IPS DF 4.7 (cell line): ENCODE measurements at regions not wholly inside any gene's neighbourhood (a gene's known extent, or its start where the extent isn't known, plus 50 kb on each side); places are given as distances from the start of the nearest gene placed in this dataset.
"Not testable (repeated sequence)": the region's sequence is repeated elsewhere in the genome, so short reads cannot be mapped to it uniquely, and the experiment has no call there.

Source experiments
- DNase-seq: peaks from one replicate; pipeline ENCODE4 v3.0.0-alpha.2; 2013; ENCODE audit warnings: low spot score; ENCODE audit errors: extremely low read depth

DNA sequence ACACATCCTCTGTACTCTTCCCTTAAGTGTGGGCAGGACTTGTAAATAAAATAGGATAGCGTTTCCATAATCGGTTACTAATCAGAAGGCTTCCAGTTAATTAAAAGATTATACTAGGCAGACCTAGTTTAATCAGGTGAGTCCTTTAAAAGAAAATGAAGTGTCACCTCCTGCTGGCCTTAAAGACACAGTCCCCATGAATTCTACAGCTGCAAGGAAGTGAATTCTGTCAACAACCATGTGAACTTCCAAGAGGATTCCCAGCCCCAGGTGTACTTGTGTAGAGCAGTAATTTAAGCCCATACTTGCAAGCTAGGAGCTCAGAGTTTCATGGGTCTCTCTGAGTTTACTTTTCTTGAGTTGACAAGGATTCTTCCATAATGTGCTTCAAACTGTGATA lies 918.3 kb downstream of the DTWD2 start:
- DNase-seq, result no peak

DNA sequence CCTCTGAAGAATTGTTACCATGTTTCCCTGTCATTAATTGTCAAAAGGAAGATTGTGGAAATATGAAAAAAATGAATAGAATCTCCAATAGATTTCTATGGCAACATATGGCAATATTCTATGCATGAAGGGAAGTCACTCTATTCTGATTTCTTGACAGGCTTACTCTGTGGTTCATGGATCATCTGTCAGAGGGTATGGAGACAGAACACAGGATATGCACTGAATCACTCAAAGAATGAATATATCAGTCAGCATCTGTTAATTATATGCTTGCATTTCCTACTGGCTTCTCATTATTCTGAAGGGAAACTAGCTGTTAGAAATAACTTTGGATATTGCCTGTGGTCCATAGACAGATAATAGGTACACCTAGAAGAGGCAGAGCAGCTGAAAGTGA lies 918.9 kb downstream of the DTWD2 start:
- DNase-seq, result no peak

DNA sequence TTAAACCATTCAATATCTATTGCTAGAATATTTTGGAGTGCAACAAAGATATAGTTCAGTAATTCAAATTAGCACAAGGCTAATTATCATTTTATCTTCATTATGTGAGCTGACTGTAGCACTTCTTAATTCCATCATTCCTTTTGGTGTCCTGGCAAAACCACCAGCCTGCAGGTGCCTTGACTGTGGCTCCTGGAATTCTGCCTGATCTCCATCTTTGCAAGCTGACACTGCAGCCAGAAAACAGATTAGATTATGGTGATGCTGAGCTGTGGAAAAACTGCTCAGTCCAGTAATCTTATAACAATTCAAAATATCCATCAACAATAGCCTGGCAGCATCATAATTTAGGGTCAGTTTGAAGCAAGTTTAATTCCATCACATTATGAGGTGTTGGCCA lies 919.5 kb downstream of the DTWD2 start:
- DNase-seq, result no peak

DNA sequence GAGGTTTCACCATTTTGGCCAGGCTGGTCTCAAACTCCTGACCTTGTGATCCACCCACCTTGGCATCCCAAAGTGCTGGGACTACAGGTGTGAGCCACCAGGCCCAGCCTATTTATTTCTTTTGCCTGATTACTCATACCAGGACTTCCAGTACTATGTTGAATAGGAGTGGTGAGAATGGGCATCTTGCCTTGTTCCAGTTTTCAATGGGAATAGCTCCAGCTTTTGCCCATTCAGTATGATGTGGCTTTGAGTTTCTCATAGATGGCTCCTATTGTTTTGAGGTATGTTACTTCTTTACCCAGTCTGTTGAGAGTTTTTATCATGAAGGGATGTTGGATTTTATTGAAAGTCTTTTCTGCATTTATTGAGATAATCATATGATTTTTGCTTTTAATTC lies 924.5 kb downstream of the DTWD2 start:
- DNase-seq, result not testable (repeated sequence)

DNA sequence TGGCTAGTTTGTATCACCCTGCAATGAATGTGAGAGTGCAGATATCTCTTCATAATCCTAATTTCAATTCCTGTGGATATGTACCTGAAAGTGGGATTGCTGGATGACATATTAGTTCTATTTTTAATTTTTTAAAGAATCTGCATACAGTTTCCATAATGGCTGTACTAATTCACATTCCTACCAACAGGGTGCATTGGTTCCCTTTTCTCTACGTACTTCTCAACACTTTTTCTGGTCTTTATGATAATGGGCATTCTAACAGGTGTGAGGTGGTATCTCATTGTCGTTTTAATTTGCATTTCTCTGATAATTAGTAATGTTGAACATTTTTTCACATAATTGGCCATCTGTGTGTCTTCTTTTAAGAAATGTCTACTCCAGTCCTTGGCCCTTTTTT lies 927.5 kb downstream of the DTWD2 start:
- DNase-seq, result no peak

DNA sequence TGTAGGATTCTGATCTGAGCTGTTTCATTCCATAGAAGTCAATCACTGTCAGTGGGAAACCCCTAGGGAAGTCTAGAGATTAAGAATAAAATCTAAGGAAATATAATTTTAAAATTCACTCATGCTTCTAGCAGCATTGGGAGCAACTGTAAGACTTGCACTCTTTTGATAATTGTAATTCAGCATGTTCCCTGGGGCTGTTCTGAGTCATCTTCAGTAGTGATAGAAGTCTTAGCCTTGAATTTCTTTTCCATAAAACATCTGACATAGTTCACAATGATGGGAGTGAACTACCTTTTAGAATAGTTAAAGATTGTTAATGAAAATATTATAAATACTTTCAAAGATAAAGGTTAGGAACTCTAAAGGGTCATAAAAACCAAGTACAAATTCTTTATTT lies 935.8 kb downstream of the DTWD2 start:
- no peak for DNase-seq

DNA sequence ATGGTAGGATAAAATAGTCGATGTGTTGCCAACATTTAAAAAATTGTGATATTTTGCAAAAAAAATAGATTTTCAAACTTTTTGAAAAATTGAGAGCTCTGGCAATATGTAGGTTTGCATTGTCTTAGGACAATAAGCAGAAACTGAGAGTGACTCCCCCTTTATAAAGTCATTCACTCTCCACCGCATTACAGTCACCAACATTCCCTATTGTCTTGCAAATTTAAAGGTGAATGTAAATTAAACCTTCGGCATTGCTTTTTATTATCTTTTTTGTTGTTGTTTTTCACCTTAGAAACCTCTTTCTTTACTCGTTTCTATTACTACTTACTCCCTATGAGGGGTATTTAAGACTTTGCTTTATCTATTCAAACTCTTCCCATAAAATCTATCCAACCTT lies 944.2 kb downstream of the DTWD2 start:
- no peak for DNase-seq

DNA sequence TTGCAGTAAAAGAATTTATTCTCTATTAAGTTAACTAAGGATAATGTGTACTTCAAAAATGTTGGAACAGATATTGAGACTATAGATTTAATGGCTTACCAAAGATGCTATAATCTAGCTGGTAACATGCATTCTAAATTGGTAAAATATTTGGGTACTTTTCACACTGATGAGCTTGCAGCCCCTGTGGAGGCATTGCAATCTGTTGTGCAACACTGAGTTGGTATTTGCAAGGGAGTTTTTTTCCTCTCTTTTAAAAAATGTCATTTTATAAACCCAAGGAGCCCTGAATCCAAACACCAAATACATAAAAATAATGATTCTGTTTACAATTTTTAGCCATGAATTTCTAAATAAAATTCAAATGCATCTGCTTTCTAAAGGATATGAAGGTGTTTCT lies 944.8 kb downstream of the DTWD2 start:
- DNase-seq, result no peak

DNA sequence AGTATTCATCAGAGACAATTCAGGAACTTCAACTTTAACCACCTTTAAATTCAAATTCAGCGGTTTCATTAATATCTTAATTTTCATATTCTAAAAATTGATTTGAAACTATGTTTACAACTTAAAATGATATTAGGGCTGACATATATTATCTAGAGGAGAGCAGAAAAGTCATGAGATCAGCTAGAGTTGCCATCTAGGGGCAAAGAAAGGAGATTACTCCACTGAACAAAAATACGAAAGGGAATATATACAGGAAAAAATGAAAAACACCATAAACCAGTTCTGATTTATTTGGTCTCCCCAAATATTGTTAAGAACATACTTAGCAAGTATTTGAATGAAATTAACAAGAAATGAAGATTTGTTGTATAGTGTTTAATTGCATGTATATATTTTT lies 946.3 kb downstream of the DTWD2 start:
- DNase-seq, result no peak

DNA sequence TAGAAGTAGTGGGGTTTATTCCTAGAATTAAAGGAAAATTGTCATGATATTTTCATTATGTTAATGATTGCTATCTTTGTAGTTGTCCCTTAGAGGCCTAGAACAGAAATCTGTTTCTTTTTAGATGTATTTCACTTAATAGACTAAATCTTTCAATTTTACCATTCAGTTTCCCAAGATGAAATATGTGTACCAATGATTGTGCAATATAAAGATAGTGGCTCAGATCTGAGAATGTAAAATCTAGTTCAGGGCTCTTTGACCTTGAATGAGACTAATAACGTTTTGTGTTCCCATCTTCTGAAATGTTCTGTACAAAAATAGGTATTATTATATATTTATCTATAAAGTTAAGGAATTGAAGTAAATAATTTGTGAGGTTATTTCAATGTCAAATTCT lies 947.9 kb downstream of the DTWD2 start:
- no peak for DNase-seq

DNA sequence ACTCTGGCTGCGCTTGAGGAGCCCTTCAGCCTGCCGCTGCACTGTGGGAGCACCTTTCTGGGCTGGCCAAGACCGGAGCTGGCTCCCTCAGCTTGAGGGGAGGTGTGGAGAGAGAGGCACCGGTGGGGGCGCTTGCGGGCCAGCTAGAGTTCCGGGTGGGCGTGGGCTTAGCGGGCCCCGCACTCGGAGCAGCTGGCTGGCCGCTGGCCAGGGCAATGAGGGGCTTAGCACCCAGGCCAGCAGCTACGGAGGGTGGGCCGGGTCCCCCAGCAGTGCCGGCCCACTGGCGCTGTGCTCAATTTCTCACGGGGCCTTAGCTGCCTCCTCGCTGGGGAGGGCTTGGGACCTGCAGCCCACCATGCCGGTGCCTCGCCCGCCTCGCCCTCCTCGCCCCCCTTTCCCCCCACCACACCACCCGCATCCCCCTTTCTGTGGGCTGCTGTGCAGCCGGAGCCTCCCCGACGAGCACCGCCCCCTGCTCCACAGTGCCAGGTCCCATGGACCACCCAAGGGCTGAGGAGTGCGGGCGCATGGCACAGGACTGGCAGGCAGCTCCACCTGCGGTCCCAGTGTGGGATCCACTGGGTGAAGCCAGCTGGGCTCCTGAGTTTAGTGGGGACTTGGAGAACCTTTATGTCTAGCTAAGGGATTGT lies 954.5 kb downstream of the DTWD2 start:
- no peak for DNase-seq

DNA sequence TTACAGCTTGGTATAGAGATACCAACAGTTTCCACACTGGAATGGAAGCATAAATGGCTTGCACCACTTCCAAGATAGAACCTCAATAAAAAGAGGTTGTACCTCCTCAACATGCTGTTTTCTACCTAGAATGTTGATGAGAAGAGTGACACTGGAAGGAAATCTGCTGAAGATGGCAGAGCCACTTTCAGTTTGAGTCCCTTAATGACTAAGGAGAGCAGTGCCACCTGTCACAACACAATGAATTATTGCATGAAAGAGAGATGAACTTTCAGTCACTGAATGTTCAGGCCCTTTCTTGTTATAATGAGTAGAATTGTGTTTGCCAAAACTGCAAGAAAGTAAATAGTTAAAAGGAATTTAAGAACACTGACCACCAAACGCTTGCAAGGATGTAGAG lies 958.5 kb downstream of the DTWD2 start:
- DNase-seq, result no peak

DNA sequence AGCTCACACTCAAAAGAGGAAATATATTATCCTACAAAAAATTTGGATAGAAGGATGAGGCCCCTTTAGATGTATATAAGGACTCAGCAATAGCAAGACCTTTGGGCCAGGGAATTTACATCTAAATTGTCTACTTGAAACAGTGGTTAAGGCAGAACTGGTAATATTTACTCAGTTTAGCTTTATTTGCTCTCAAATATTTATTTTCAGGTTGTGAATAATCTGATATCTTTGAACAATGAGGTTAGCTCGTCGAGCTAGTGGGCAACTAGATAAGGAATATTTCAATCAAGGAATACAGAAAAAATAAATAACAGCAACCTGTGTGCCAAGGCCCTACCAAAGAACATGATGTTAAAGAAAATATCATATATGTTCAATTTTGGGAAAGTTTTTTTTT lies 966.3 kb downstream of the DTWD2 start:
- no peak for DNase-seq

DNA sequence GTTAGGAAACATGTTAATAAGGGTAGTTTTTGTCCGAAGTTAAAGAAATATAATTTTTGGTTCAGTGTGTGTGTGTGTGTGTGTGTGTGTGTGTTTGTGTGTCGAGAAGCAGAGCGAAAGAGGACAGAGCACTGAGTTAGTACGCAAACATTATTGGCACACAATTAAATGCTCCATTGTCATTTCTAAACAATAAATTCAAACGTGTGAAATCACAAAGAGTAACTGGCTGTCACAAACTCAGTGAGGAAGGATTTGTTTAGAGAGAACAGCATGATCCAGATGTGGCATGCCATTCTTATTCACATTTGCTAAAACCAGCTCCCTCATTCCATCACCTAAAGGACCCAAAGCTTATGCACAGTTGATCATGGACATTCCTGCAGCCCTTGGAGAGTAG lies 970.8 kb downstream of the DTWD2 start:
- no peak for DNase-seq

DNA sequence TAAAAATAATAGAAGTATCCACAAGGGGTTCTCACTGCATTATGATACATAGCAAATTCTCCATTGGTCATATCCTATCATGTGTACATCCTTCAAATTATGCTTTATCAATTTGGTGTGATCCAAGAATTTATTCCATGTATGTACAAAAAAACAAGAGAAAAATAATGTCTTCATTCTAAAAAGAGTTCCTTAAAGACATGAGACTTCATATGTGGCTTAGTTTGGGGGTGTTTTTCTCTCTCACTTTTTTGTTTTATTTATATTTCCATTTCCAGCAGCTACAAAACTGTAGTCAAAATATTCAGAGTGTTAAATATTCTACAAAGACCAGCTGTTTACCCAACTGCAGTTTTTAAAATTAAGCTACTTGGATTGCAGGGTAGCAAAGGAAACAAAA lies 972.0 kb downstream of the DTWD2 start:
- no peak for DNase-seq

DNA sequence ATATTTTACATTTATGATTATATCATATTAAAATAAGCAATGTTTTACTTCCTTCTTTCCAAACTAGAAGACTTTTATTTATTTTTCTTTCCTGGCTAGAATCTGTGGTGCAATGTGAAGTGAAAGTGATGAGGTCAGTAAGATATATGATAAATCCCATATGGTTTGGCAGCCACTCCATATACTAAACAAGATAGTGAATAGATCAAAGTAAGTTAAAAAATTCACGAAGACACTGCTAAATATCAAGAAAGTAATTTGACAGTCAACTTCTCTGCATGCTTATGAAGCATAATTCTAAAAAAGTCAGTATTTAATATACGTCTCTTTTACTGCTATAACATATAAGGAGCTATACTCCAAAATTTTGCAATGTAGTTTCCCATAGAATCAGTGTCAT lies 972.8 kb downstream of the DTWD2 start:
- DNase-seq, result no peak

DNA sequence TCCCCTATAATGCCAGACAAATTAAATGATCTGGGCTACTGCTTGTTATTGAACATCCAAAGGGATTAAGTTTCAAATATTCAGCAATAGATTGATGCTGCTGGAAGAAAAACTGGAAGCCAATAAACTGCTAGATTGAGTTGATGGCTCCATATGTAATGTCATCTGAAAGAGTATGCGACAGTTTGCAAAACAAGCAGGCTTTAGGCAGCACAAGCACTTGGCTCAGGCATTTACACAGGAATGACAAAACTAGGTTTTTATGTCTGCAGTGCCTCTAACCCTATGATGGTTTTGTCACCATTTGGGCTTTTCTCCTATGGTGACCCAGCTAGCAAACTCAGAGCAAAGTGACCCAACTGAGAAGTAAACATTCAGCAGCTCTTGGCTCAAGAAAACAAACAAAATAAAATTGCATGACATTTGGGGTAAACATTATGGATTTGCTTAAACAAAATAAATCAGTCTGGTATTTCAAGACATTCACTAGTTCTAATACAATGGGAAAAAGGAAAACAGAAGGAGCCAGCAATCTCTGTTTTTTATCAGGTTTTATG lies 978.5 kb downstream of the DTWD2 start:
- DNase-seq, result no peak

DNA sequence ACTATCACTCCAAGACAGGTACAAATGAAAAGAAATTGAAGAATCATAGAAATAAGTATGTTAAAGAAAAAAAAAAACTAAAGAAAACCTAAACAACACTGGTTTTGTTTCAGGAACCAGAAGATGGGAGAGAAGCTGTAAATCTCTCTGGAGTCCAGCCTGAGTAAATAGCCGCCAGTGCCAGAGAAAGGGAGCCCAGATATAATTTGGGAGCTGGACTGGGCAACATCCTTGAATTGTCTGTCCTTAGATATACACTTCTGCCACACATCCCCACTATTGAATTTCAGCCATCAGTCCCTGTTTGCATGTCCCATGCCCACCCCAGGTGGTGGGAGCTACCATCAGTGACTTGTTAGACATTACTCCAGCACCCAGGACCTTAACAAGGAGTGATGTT lies 979.6 kb downstream of the DTWD2 start:
- no peak for DNase-seq

DNA sequence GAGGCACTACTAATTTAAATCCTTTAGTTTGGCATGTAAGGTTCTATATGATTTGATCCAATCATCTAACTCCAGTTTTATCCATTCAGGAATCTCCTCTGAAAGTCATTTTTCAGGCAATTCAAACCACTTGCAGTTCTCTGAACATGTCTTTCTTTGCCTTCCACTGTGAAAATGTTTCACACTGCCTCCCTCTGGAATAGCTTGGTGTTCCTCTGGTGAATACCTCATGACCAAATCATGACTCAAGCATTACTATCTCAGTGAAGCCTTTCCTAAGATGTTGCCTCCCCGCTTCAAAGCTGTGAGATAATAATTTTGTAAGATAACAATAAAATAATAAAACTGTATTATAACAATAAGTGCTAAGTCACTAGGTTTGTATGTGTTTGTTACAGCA lies 981.1 kb downstream of the DTWD2 start:
- DNase-seq, result no peak

DNA sequence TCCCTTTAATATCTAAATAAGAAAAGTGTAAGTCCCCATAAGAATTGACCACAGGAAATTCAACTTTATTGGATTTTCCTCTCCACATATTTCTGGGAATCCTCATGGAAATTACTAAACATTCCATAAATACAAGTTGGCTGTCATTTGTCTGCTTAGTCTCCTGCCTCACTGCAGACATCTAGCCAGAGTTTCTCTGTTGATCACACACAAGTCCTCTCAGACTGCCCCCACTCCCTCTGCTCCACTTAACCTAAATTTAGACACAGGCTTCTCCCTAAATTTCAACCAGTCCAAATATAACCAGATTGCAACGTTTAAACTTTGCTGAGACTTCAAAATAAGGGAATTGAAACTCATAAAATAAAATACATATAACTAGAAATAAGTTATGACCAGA lies 982.1 kb downstream of the DTWD2 start:
- DNase-seq, result no peak

DNA sequence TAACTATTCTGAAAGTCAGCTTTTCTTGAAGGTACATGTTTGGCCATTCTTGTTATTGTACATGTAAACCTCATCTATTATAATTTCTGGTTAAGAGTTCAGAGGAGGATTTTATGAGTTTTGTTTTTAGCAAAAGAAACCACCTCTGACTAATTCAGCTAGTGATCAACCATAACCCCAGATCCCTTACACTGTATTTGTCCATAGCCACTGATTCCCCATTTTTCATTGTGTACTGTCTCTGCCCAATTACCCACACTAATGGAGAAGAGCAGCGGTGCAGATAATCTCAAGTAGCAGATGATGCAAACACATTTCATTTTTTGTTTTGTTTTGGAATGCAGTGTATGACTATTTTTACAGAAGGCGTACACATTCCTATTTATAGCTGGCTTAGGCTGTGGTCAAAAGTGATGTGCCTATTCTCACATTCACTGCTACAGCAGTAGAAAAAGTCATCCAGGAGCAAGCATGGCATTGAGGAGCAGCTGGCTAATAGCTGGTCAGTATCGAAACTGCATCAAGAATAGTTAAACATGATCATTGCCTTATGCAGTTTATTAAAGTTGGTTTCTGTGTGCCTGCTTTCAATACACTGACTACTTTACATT lies 988.3 kb downstream of the DTWD2 start:
- no peak for DNase-seq

DNA sequence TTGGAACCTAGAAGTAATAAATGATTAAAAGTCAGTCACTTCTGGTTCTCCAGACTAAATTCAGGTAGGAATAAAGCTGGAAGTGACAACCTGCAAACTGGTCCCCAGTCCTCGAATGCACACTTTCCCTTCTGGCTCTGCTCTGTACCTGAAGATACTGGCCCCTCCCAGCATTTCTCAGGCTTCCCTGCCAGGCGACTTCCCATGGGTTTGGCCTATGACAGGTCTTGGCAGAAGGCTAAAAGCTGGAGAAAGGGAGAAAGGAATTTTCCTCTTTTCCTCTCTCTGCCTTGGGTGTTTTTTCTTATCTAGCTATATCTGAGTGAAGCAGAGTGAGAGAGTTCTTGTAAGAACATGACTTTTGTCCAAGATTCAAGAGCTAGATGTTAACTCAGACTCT lies 1005.7 kb downstream of the DTWD2 start:
- no peak for DNase-seq

DNA sequence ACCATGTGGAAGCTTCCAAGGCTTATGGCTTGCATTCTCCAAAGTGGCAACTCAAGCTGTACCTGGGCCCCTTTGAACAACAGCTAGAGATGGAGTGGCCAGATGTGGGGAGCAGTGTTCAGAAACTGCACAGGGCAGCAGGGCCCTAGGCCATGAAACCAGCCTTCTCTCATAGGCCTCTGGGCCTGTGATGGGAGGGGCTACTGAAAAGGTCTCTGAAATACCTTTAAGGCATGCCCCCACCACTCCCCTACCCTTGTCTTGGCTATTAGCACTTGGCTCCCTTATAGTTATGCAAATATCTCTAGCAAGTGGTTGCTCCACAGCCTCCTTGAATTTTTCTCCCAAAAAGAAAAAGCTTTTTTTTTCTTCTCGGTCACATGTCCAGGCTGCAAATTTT lies 1014.6 kb downstream of the DTWD2 start:
- DNase-seq, result peak; percentile 49
